NCI-H2196 (cell line): ENCODE measurements at regions not wholly inside any gene's neighbourhood (a gene's known extent, or its start where the extent isn't known, plus 50 kb on each side); places are given as distances from the start of the nearest gene placed in this dataset.
"Not testable (repeated sequence)": the region's sequence is repeated elsewhere in the genome, so short reads cannot be mapped to it uniquely, and the experiment has no call there.

Experiments used
- DNase-seq: peaks from one replicate; lab custom pipeline; 2025; ENCODE audit not compliant: unreplicated experiment; lab: John Stamatoyannopoulos, UW

DNA sequence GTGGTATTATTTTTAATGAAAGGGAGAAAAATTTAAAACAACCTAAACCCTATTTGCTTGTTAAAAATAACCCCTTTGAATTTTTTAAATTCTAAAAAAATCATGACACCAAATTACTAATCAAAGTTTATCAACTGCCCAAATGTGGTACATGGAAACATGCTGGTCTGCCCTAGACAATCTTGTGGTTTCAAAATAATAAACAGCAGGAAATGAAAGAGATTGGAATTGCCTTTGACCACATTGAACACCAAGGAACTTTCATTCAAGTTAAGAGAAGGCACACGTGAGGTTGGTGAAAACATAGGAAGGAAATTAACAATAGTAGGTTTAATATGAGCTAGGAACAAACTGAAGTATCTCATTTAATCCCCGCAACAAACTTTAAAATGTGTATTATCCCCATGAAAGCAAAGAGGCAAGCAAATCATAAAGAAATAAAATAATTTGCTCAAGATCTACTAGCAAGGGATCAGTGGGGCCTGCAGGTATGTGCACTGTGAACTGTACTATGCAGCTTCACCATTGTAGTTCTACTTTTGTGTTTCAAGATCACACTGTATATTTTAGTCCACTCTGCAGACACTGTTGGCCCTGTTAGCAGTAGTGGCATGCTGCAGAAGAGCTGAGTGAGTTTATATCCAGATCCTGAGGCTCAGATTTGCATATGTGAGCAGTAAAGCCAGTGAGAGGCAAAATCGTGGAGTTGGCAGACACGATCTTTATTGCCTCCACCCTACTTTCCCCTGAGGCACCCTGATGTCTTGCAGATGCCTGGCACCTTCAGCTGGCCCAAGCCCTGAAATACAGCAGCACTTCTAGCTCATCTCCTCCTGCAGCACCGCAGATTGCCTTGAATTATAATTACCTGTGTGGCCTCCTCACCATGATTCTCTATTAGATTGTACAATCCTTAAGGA lies 157.8 kb upstream of the TENT5A start:
- DNase-seq: no peak

DNA sequence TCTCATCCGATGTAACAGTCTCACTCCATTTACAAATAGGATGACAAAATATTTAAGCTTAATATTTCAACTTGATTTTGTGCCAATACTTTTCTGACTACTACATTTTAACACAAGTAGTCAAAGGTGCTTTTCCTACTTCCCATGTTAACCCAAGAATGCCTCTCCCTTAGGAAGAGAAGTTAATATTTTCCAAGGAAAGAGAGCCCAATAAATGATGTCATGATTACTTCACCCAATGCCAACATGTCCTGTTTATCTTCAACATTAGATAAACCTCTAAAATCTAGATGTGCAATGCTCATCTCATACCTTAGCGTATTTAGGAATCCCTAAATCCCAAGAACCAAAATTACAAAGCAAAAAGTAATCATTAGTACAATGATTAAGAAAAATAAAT lies 156.7 kb upstream of the TENT5A start:
- DNase-seq: no peak

DNA sequence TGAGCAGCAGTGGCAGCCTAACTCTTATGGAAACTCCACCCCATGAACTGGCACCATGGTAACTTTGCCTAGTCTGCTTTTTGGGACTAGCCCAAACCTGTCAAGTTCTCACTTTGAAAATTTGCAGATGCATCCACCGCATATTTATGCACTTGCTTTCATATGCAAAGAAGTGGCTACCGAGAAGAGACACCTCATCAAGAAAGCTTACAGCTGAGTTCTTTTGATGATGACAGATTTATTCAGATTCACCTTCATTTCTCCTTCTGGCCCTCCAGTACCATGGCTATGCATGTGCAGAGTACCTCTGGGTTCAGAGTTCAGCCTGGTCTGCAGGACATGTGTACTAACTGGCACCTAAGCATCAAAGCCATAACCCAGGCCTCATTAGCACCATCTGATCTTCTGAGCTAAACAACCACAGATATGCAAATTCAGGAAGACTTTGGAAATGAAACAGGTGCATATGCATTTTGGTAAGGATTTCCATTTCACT lies 154.3 kb upstream of the TENT5A start:
- no peak for DNase-seq

DNA sequence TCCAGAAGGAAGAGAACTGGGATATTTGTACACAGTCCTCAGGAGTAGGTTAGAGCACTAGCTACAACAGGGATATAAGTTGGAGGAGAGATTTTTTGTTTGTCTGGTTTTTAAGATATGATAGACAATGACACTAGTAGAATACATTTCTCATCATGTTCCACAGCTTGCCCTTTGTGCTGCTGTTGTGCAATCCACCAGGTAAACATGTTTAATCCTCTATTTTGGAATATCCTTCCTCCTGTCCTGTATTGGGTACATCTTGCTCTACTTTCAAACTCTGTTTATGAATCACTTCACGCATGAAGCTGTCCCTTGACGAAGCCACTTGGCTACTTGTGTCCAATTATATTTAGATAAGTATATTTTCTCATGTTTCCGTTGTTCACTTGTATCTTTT lies 153.6 kb upstream of the TENT5A start:
- DNase-seq: no peak

DNA sequence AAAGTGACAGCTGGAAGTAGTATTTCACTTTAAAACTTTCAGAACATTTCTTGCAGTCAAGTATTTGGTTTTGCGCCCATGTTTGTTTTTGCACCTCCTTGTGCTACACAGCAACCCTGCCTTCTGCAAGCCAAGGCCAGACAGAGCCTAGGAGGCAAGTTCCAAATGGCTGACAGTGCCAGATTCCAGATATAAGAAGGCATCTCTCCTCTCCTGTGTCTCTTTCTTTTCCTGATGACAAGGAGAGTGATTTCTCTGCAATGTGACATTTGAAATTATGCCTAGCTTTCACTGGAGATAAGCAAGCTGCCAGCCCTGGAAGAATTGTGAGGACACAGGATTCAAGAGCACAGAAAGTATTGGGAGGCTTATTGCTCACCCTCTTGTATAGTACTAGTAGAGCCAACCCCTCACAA lies 149.1 kb upstream of the TENT5A start:
- no peak for DNase-seq

DNA sequence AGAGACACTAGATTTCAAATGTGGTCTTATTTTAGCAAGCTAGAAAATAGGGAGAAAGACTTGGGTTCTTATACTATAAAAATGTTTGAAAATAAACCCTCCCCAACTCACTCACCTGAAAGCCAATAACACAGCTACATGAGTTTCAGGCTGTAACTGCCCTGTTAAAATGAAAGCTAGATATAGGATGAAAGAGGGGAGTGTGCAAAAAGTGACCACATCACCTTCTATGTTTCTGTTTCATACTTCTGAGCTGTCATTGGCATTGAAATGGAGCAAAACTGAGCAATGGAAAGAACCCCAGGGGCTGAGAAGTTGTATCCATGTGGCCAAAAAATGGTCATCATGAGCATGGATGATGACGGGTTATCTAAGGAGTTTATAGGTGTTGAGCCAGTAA lies 148.1 kb upstream of the TENT5A start:
- no peak for DNase-seq

DNA sequence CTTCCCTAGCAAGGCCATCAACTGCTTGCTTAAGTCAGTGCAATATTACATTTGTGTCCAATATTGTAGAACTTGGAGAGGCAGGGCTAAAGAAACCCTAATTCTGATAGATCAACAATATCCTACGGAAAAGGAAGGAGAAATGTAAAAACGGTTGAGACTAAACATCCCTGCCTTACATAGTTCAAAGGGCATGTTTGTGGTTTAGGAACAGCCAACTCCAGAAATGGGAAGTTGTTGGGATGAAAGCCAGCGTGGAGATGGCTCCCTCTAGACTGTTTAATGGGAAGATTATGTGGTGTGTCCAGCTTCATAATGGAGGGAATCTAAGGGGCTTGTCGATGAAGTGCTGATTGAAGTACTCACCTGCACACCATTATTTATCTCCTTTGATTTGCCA lies 145.3 kb upstream of the TENT5A start:
- DNase-seq: no peak

DNA sequence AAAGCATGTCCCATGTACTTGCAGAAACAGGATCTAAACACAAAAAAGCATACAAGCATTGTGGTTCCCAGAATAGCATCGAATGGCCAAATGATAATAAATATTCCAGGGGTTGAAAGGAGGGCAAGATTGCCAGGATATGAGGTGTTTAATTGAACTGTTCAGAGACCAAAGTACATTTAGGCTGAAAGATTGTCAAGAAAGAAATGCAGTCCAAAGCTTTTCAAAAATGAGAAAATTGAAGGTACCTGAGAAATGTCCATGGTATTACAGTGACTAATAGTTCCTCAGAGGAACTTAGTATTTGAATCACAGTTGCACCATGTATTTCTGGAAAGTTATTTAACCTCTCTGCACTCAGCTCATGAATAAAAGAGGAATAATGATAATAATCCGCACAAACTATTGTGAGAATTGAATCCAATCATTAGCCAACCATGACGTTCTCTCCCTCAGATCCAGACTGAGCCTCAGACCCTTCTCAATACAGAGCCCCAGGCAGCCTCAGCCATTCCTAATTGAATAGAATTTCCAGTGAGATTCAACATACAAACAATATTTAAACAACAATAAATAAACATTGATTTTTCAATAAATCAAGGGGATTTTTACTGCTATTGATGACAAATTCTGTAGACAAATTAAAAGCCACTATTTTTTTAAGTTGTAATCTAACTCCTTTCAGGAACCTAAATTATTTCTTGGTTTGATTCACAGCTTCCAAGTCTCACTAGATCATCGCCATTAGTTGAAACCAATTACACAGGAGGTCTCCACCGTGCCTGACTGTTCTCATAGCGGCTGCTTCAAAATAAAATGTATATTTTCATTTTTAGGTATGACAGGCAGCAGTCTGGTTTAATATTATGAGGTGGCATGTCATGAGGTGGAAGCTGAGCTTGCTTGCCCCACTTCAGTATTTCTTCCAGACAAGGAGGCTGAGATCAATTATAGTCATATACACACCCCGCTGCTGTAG lies 144.3 kb upstream of the TENT5A start:
- DNase-seq: no peak

DNA sequence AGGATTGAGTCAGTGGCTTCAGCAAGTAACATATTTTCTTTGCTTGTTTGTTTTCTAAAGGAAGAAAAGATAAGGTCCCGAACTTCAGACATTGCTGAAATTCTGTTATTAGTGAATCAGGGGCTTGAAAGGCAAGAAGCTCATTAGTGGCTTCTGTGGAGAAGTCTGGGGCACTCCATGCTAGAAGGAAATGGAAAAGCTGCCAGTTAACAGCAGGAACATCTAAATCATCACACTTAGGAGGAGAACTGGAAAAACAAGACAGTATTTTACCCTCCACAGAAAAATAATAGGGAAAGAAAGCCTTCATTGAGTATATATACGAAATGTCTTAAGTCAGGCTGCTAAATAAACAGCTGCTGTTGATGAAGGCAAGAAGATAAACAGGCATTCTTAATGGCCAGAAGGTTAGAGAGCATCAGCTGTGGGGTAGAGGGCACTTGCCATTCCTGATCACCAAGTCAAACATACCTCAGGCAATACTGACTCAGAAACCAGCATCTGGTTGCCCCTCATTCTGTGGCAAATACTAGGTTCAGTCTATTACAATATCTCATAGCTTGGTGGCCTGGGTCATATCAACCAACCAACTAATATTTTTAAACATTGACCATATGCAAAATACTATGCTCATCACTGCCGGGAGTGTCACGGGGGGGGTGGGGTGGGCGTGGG lies 143.2 kb upstream of the TENT5A start:
- no peak for DNase-seq

DNA sequence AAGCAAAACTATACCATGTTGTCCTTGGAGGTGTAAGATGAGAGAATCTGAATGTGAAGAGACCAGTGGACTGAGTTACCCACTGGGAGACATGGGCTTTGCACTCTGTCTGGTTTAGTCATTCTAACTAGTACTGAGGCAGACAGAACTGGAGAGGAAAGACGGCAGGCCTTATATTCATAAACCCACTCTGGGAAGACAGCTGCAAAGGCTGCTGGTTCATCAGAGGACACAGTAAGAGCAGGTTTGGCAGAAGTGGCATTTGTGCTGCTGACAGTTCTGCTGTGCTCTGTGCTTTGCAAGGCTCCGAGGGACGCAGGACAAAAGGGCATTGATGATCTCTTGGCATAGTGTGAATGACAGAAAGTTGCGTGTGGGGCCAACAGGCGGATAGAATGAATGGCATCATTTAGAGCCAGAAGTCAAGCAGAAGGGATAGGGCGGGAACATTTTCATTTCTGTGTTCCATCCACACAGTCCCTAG lies 142.3 kb upstream of the TENT5A start:
- no peak for DNase-seq

DNA sequence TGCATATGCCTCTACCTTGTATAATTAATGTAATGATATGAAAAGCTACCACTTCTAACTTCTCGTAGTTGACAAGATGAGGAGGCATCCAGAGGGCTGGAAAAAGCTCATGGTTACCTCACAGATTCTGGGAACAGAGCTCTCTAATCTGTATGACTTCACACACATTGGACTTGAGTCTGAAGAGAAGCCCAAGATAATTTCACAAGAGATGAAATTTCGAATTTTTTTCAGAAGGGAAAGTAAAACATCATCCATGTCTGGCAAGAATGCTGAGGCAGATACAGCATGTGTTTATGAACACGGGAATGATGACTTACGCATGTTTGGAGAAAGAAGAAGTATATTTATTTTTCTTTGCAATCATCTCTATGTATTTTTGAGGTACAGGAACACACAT lies 141.8 kb upstream of the TENT5A start:
- DNase-seq: no peak

DNA sequence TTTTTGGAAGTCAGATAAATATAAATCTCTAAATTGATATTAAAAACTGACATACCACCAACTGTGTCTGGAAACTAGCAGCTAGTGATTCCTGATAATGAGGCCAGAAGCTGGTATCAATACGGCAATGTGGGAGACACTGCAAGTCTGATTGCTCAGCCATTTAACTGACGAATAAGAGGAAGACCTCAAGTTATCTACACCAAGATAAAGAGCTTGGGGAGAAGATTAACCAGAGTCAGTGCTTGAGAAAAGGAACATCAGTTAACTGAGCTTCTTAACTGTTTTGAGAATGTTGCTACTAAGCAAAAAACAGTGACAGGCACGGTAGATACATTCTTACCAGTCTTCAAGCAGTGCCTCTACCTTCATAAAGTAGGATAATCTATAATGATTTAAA lies 140.4 kb upstream of the TENT5A start:
- no peak for DNase-seq

DNA sequence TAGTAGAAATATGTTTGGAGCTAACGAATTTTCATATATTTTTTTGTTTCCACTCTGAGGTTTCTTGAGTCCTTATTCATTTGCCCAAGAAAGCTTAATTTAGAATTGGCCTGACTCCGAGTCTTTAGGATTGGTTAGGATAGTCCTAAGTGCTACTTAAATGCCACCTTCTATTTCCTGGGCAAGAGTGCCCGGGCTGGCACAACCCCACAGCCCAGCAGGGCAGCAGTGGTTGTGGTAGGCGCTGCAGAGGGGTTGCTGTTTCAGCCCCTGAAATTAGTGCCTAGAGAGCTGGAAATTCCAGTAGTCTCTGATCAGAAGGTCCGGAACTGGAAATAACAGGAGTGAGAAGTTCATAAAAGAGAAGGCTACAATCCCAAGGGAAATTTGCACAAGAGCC lies 139.4 kb upstream of the TENT5A start:
- no peak for DNase-seq

DNA sequence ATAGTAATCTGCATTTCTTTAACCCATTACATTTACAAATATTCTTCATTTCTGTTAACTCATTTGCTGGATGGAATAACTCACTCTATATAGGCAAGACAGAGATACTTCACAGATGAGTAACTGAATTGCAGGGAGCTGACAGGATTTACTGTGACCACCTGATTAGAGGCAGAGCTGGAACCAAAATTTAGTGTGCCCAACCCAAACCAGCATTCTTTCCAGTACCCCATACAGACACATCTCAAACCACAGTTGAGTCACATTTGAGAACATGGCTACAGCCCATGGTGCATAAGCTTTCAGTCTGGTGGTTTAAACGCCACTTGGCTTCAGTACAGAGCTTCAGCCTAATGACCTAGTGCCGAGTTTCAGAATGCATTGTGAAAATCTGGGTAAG lies 138.4 kb upstream of the TENT5A start:
- DNase-seq: no peak

DNA sequence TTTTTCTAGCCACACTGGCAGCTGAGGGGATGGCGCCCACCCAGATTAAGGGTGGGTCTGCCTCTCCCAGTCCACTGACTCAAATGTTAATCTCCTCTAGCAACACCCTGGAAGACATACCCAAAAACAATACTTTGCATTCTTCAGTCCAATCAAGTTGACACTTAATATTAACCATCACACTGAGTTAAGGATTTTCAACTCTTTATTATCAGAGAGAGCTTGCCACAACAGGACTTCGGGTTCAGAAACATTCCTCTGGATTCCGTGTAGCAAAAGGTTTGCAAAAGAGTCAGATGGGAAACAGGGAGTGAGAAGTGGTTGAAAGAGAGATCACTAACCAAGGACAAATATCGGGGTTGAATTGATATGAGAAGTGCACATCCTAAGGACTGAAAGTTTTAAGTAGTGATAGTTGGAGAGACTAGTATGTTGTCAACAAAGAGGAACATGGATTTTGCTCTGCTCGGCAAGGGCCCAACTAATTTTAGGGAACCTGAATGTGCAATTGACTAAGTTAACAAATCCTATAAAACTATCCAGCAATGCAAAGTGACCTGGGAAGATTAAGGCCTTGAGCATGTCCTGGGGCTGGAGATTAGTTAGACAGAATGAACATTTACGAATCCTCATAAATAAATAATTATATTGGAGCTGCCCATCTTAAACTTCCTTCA lies 137.0 kb upstream of the TENT5A start:
- DNase-seq: no peak

DNA sequence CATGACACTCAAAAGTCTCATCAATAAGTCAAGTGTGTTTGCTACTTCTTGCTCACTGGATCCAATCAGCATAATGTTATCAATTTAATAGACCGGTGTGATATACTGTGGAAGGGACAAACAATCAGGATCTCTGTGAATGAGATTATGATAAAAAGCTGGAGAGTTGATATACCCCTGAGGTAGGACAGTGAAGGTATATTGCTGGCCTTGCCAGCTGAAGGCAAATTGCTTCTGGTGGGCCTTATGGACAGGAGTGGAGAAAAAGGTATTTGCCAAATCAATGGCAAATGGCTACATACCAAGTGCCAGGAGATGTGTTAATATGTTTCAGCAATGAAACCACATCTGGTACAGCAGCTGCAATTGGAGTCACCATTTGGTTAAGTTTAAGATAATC lies 134.4 kb upstream of the TENT5A start:
- DNase-seq: not testable (repeated sequence)

DNA sequence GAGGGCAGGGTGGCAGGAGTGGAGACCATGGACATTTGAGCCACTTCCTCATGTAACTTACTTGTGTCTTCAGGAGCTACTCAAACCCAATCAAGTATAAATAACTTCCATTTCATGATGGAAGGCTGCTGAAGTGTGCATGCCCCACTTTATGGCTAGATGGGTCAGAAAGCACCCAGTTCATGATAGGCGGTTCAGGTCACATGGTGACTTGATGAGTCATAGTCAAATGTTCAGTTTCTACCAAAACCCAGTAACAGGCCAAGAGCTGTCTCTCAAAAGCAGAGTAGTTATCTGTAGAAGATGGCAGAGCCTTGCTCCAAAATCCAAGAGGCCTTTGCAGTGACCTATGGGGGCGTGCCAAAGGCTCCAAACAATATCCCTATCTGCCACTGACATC lies 133.7 kb upstream of the TENT5A start:
- no peak for DNase-seq

DNA sequence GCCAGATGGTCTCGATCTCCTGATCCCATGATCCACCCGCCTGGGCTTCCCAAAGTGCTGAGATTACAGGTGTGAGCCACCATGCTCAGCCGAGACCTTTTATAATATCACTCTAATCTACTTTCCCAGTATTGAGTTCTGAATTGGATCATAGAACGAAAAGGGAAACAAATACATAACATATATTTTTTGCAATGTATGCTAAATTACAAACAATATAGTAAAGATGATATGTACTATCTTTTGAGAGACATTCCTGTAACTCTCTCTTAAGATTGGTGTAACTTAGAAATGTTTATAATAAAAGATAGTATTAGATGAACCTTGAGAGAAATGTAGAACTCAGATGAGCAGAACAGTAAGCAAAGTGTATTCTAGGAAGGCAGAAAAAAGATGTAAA lies 129.2 kb upstream of the TENT5A start:
- DNase-seq: no peak

DNA sequence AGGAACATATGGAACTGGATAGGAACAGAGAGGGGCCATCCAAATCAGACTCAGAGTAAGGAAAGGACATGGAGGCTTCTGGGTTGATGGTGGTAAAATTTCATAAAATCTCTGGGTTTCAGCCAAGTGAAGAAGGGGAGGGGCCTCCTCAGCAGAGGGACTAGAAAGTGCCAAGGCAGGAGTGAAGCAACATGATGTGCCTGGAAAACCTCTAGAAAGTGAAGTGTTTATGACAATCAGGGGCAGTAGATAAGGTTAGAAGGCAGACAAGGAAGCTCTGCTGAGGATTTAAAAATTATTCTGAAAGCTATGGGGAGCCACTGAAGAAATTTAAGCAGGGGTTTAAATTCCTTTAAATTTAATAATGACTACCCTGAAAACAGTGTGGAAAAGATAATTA lies 126.0 kb upstream of the TENT5A start:
- no peak for DNase-seq

DNA sequence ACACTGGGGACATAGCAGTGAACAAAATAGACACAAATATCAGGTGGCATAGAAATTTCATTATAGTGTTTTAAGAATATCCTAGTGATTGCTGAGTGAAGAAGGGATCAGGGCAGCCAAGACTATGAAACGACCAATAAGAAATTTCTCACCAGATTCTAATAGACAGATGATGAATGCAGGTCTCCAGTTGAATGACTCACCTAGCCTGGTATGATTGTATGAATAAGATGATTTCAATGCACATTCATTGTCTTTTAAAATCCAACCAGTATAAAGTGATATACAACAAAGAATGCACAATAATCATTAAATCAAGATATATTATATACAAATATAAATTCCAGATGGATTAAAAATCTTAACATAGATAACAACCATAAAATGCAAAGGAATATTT lies 124.5 kb upstream of the TENT5A start:
- no peak for DNase-seq
